H9 (cell line): ENCODE measurements at regions not wholly inside any gene's neighbourhood (a gene's known extent, or its start where the extent isn't known, plus 50 kb on each side); places are given as distances from the start of the nearest gene placed in this dataset.

Experiments used
- DNase-seq: peaks from one replicate; pipeline ENCODE4 v3.0.0-alpha.2; 2017
- H2AFZ ChIP-seq: one replicate; pipeline ENCODE4 v1.6.1; 2013; ENCODE audit warnings: mild to moderate bottlenecking, low read length, control low read depth, moderate library complexity
- H2AK5ac ChIP-seq: 2 replicates; pipeline ENCODE4 v1.6.1; 2013; ENCODE audit warnings: low read length, control low read depth, mixed read lengths; ENCODE audit not compliant: insufficient read length
- H2BK120ac ChIP-seq: one replicate; pipeline ENCODE4 v1.6.1; 2013; ENCODE audit warnings: low read depth, mild to moderate bottlenecking, low read length, control low read depth, inconsistent platforms; ENCODE audit not compliant: poor library complexity, severe bottlenecking
- H2BK12ac ChIP-seq: 2 replicates; pipeline ENCODE4 v1.6.1; 2013; ENCODE audit warnings: low read length, control low read depth, mixed read lengths, low read depth; ENCODE audit not compliant: insufficient read length
- H2BK15ac ChIP-seq: 2 replicates; pipeline ENCODE4 v1.6.1; 2013; ENCODE audit warnings: low read depth, low read length, control low read depth
- H2BK20ac ChIP-seq: one replicate; pipeline ENCODE4 v1.6.1; 2013; ENCODE audit warnings: low read depth, mild to moderate bottlenecking, low read length, control low read depth, inconsistent platforms; ENCODE audit not compliant: poor library complexity, severe bottlenecking
- H2BK5ac ChIP-seq: 2 replicates; pipeline ENCODE4 v1.6.1; 2013; ENCODE audit warnings: low read length, control low read depth, mixed read lengths; ENCODE audit not compliant: insufficient read length
- H3K14ac ChIP-seq: 2 replicates; pipeline ENCODE4 v1.6.1; 2013; ENCODE audit warnings: low read length, control low read depth; ENCODE audit not compliant: insufficient read depth
- H3K18ac ChIP-seq: 2 replicates; pipeline ENCODE4 v1.6.1; 2013; ENCODE audit warnings: low read depth, mild to moderate bottlenecking, mixed read lengths, low read length, control low read depth; ENCODE audit not compliant: insufficient read length
- H3K23ac ChIP-seq: 2 replicates; pipeline ENCODE4 v1.6.1; 2013; ENCODE audit warnings: low read length, control low read depth, mixed read lengths, low read depth; ENCODE audit not compliant: insufficient read length
- H3K23me2 ChIP-seq: 2 replicates; pipeline ENCODE4 v1.6.1; 2013; ENCODE audit warnings: low read depth, mild to moderate bottlenecking, mixed read lengths, low read length, control low read depth; ENCODE audit not compliant: insufficient read length, poor library complexity, severe bottlenecking
- H3K27ac ChIP-seq: 2 replicates; pipeline ENCODE4 v1.5.1; 2013; ENCODE audit warnings: low read length, control low read depth, mixed read lengths, low read depth; ENCODE audit not compliant: insufficient read length
- H3K27me3 ChIP-seq: 2 replicates; pipeline ENCODE4 v1.6.1; 2013; ENCODE audit warnings: low read length, control low read depth, inconsistent platforms; ENCODE audit not compliant: insufficient read depth
- H3K4ac ChIP-seq: 2 replicates; pipeline ENCODE4 v1.6.1; 2013; ENCODE audit warnings: low read depth, mild to moderate bottlenecking, control low read depth, inconsistent platforms, low read length, moderate library complexity
- H3K4me1 ChIP-seq: 2 replicates; pipeline ENCODE4 v1.6.1; 2013; ENCODE audit warnings: low read length, control low read depth, inconsistent platforms; ENCODE audit not compliant: insufficient read depth
- H3K4me2 ChIP-seq: 2 replicates; pipeline ENCODE4 v1.6.1; 2013; ENCODE audit warnings: low read length, control low read depth, mixed read lengths; ENCODE audit not compliant: insufficient read length, insufficient read depth
- H3K56ac ChIP-seq: 2 replicates; pipeline ENCODE4 v1.6.1; 2013; ENCODE audit warnings: low read depth, mild to moderate bottlenecking, mixed read lengths, low read length, control low read depth; ENCODE audit not compliant: insufficient read length
- H3K79me1 ChIP-seq: 2 replicates; pipeline ENCODE4 v1.6.1; 2013; ENCODE audit warnings: low read depth, mild to moderate bottlenecking, moderate library complexity, low read length, control low read depth, inconsistent platforms; ENCODE audit not compliant: insufficient read depth, poor library complexity, severe bottlenecking
- H3K79me2 ChIP-seq: 2 replicates; pipeline ENCODE4 v1.6.1; 2013; ENCODE audit warnings: low read length, control low read depth, inconsistent platforms; ENCODE audit not compliant: insufficient read depth
- H3K9ac ChIP-seq: 2 replicates; pipeline ENCODE4 v1.6.1; 2013; ENCODE audit warnings: low read length, control low read depth, mixed read lengths; ENCODE audit not compliant: insufficient read length; ENCODE audit errors: extremely low read depth
- H3K9me3 ChIP-seq: one replicate; pipeline ENCODE4 v1.6.1; 2013; ENCODE audit warnings: low read depth, low read length, inconsistent platforms; ENCODE audit not compliant: control insufficient read depth
- H3T11ph ChIP-seq: one replicate; pipeline ENCODE4 v1.6.1; 2013; ENCODE audit warnings: mild to moderate bottlenecking, low read length, control low read depth, inconsistent platforms
- H4K20me1 ChIP-seq: one replicate; pipeline ENCODE4 v1.6.1; 2013; ENCODE audit not compliant: control insufficient read depth, insufficient read length, insufficient read depth
- H4K5ac ChIP-seq: 2 replicates; pipeline ENCODE4 v1.6.1; 2013; ENCODE audit warnings: low read depth, mild to moderate bottlenecking, mixed read lengths, low read length, control low read depth; ENCODE audit not compliant: insufficient read length
- H4K8ac ChIP-seq: replicated peaks from 2 replicates; pipeline ENCODE4 v1.6.1; 2013; ENCODE audit warnings: low read length, control low read depth, mixed read lengths, low read depth; ENCODE audit not compliant: insufficient read length
- H4K91ac ChIP-seq: 2 replicates; pipeline ENCODE4 v1.6.1; 2013; ENCODE audit warnings: low read depth, mild to moderate bottlenecking, moderate library complexity, mixed read lengths, low read length, control low read depth; ENCODE audit not compliant: insufficient read length
- H3K27ac Mint-ChIP-seq, 3 experiments: 2 replicates in 2 of 3; 3 replicates in 1 of 3; pipeline ENCODE4 v1.8.0; 2020 to 2021; ENCODE audit warnings: mixed read lengths in 3 of 3, mild to moderate bottlenecking in 1 of 3, moderate library complexity in 1 of 3
- H3K27me3 Mint-ChIP-seq: 2 replicates; pipeline ENCODE4 v1.8.0; 2021; ENCODE audit warnings: low read depth, mild to moderate bottlenecking, moderate library complexity, mixed read lengths
- H3K36me3 Mint-ChIP-seq, 3 experiments: 2 replicates in 2 of 3; 3 replicates in 1 of 3; pipeline ENCODE4 v1.8.0; 2020 to 2021; ENCODE audit warnings: low read depth in 3 of 3, mixed read lengths in 3 of 3; ENCODE audit not compliant: insufficient read depth in 1 of 3
- H3K4me1 Mint-ChIP-seq, 2 experiments: 2 replicates each; pipeline ENCODE4 v1.8.0; 2020; ENCODE audit warnings: mixed read lengths in 2 of 2
- H3K4me3 Mint-ChIP-seq, 2 experiments: 2 replicates in 1 of 2; 3 replicates in 1 of 2; pipeline ENCODE4 v1.8.0; 2020 to 2021; ENCODE audit warnings: mild to moderate bottlenecking in 2 of 2, mixed read lengths in 2 of 2, moderate library complexity in 1 of 2
- H3K9me3 Mint-ChIP-seq, 2 experiments: 2 replicates in 1 of 2; 3 replicates in 1 of 2; pipeline ENCODE4 v1.8.0; 2020; ENCODE audit warnings: mild to moderate bottlenecking in 2 of 2, mixed read lengths in 2 of 2, moderate library complexity in 1 of 2
- CTCF ChIP-seq: fragments of 200-600 bp; sonication (generic); conservative IDR thresholded peaks from 3 replicates; pipeline ENCODE4 v1.8.0; 2021; ENCODE audit warnings: antibody characterized with exemption, mild to moderate bottlenecking
- WGBS: extraction: QIAGEN DNeasy Blood & Tissue Kit; methylation state at CpG from one replicate; pipeline ENCODE4 v1.1.7; 2013; ENCODE audit warnings: missing lambda C conversion rate, low lambda C conversion rate, mixed read lengths; ENCODE audit not compliant: insufficient read length; ENCODE audit errors: extremely low coverage; 5-methylcytosine and 5-hydroxymethylcytosine counted together

DNA sequence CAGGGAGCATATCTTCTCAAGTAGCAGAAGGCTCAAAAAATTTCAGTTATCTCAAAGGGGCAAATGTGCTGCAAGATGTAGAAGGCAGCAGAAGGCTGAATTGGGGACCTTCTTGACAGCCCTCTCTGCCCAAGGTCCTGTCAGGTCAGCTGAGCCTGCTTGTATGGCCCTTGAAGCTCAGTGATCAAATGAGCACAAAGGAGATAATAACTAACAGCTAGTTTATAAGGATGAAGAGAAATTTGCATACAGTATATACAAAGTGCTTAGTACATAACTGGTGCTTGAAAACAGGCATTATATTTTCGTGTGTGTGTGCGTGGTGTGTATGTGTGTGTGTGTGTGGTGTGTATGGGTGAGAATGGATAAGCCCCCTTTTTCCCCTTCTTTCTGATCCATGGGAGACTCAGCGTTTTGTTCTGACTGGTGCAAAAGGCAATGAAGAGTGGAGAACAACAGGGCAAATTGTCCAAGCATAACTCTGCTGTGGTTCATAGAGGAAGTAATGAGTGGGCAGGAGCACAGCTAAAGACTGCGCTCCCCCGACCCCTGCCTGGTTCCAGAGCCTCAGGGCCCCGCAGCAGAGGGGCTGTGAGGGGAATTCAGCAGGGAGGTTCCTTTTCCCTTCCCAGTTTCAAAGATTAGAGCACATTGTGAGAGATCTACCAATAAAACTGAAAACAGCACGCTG, 356.8 kb upstream of the NR2F2 start:
- H3K56ac ChIP-seq: no peak overlapping the region
- WGBS: no CpG with 5 or more reads among the region's 7 CpGs
- H2BK12ac ChIP-seq: no peak overlapping the region
- H3K9me3 Mint-ChIP-seq: no peaks in the 10 kb centered on the region
- H3K79me2 ChIP-seq: no peaks in the 10 kb centered on the region
- H3K36me3 Mint-ChIP-seq: no peaks in the 10 kb centered on the region
- no peak overlapping the region for H3T11ph ChIP-seq
- no peak overlapping the region for H3K27ac ChIP-seq
- H3K4me1 ChIP-seq: no peaks in the 10 kb centered on the region
- no peaks in the 10 kb centered on the region for H3K27me3 ChIP-seq
- H3K23ac ChIP-seq: no peak overlapping the region
- DNase-seq: no peak
- no peak overlapping the region for H2BK20ac ChIP-seq
- no peaks in the 10 kb centered on the region for H3K79me1 ChIP-seq
- H2AK5ac ChIP-seq: no peak overlapping the region
- no peak overlapping the region for H2BK5ac ChIP-seq
- no peak overlapping the region for H4K91ac ChIP-seq
- H3K27me3 Mint-ChIP-seq: peaks cover 3% of the 10 kb centered on the region; the same call in 1 of the 2 replicates
- H3K9me3 ChIP-seq: no peaks in the 10 kb centered on the region
- no peaks in the 10 kb centered on the region for H3K4me1 Mint-ChIP-seq
- no peaks in the 10 kb centered on the region for H3K23me2 ChIP-seq
- H2AFZ ChIP-seq: no peak overlapping the region
- no peak overlapping the region for H3K27ac Mint-ChIP-seq
- H4K8ac ChIP-seq: no peak overlapping the region
- H3K4me2 ChIP-seq: no peak overlapping the region
- no peak overlapping the region for H3K4me3 Mint-ChIP-seq
- no peak overlapping the region for H3K18ac ChIP-seq
- H2BK120ac ChIP-seq: no peak overlapping the region
- no peak for TF ChIP-seq CTCF
- no peak overlapping the region for H3K9ac ChIP-seq
- no peak overlapping the region for H3K14ac ChIP-seq
- H4K5ac ChIP-seq: no peak overlapping the region
- H4K20me1 ChIP-seq: no peaks in the 10 kb centered on the region
- H2BK15ac ChIP-seq: no peak overlapping the region
- H3K4ac ChIP-seq: no peak overlapping the region
